Body of pancreas (tissue), 4 donors: ENCODE measurements at regions not wholly inside any gene's neighbourhood (a gene's known extent, or its start where the extent isn't known, plus 50 kb on each side); places are given as distances from the start of the nearest gene placed in this dataset.
A peak's percentile ranks its signal among the peaks of the same experiment; 100 is the strongest.

ENCODE experiments used
- ATAC-seq: fragments of 150-250 bp; one replicate; pipeline ENCODE4 v1.9.1; 2016
- DNase-seq, 4 donors: peaks; one replicate each; pipeline ENCODE4 v3.0.0-alpha.2; 2019
- H3K27ac ChIP-seq, 4 donors: fragments of 200-600 bp; sonication (generic); 1 replicate in 3 of 4; 2 replicates in 1 of 4; pipeline versions ENCODE4 v1.5.1 to v1.6.1; 2016 to 2019; ENCODE audit warnings: mild to moderate bottlenecking in 1 of 4, mixed read lengths in 1 of 4, moderate library complexity in 1 of 4
- H3K27me3 ChIP-seq, 2 donors: fragments of 200-600 bp; sonication (generic); one replicate each; pipeline ENCODE4 v1.6.0; 2016; ENCODE audit warnings: mild to moderate bottlenecking in 1 of 2
- H3K36me3 ChIP-seq, 2 donors: fragments of 200-600 bp; sonication (generic); replicated peaks in 1 of 2; 2 replicates each; pipeline ENCODE4 v1.5.1; 2016; ENCODE audit warnings: low read depth in 2 of 2; ENCODE audit not compliant: insufficient read depth in 1 of 2
- H3K4me1 ChIP-seq: fragments of 200-600 bp; sonication (generic); one replicate; pipeline ENCODE4 v1.6.0; 2016
- H3K4me3 ChIP-seq, 2 donors: fragments of 200-600 bp; sonication (generic); 1 replicate in 1 of 2; 2 replicates in 1 of 2; pipeline ENCODE4 v1.5.1; 2016 to 2019
- H3K9me3 ChIP-seq, 3 donors: fragments of 200-600 bp; sonication (generic); 1 replicate in 2 of 3; 2 replicates in 1 of 3; pipeline ENCODE4 v1.5.1; 2016
- CTCF ChIP-seq, 7 experiments: fragments of 450-650 bp in 4 of 7; fragments of 200-600 bp in 3 of 7; sonication (generic) in 3 of 7; IDR thresholded peaks; one replicate each; pipeline ENCODE4 v1.5.1; 2016 to 2019; ENCODE audit warnings: antibody characterized with exemption in 7 of 7
- POLR2A ChIP-seq, 3 donors: fragments of 450-650 bp; IDR thresholded peaks; one replicate each; pipeline ENCODE4 v1.6.1; 2016; ENCODE audit warnings: antibody characterized with exemption in 3 of 3, mild to moderate bottlenecking in 2 of 3
- WGBS, 2 donors: methylation state at CpG; one replicate each; pipeline ENCODE4 v1.1.5; 2017; 5-methylcytosine and 5-hydroxymethylcytosine counted together
- intact Hi-C: fragments of 100-400 bp; cut with DNase I; formaldehyde crosslinking; loops from one replicate; pipeline ENCODE4 v1.15.1; 2023

GRCh38 chr9:89705651-89706050 is 100.8 kb downstream of the GADD45G start:
- intact Hi-C loops: no loop called here
- H3K4me1 ChIP-seq: no peaks in the 10 kb centered on the region
- H3K36me3 ChIP-seq: no peaks in the 10 kb centered on the region
- TF ChIP-seq CTCF (IDR thresholded peaks at IDR 0.05) (no peak), POLR2A (IDR thresholded peaks at IDR 0.05) (no peak)
- WGBS, 2 donors: 0 to 35% methylated on average over 1 of the region's 1 CpG
- ATAC-seq (no peak), DNase-seq (no peak)
- H3K4me3 ChIP-seq: no peak overlapping the region
- no peak overlapping the region for H3K27ac ChIP-seq
- no peaks in the 10 kb centered on the region for H3K9me3 ChIP-seq
- no peaks in the 10 kb centered on the region for H3K27me3 ChIP-seq

DNA sequence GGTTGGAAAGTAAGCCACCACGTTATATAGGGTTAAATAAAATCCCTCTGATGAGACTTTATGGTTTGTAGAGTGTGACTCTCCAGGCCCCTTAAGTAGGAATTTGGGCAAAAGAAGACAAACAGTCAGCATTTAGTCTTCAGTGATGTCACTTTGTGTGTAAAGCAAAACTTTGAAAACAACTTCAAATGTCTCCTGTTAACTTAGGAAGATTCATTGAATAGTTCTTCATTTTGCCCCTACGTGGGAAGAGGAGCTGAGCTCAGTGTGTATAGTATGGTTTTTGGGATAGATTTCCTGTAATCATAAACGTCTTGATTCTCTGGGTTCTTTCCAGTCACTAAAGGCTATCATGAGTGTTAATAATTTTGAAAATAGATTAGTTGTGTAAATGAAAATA is 101.3 kb downstream of the GADD45G start:
- no peak for DNase-seq
- H3K36me3 ChIP-seq: no peaks in the 10 kb centered on the region
- no peak overlapping the region for H3K4me3 ChIP-seq
- no peaks in the 10 kb centered on the region for H3K27me3 ChIP-seq
- TF ChIP-seq CTCF (IDR thresholded peaks at IDR 0.05) (no peak), POLR2A (IDR thresholded peaks at IDR 0.05) (no peak)
- no peak overlapping the region for H3K27ac ChIP-seq
- no peaks in the 10 kb centered on the region for H3K9me3 ChIP-seq
- 58 to 66% methylated on average over 3 of the region's 3 CpGs for WGBS, 2 donors
- intact Hi-C loops: no loop called here
- no peaks in the 10 kb centered on the region for H3K4me1 ChIP-seq
- ATAC-seq: no peak

- no peak for ATAC-seq
- H3K4me3 ChIP-seq: no peak overlapping the region
- no peaks in the 10 kb centered on the region for H3K27me3 ChIP-seq
- no peak for TF ChIP-seq CTCF (IDR thresholded peaks at IDR 0.05)
- TF ChIP-seq POLR2A (IDR thresholded peaks at IDR 0.05): no peak
- H3K36me3 ChIP-seq: no peaks in the 10 kb centered on the region
- WGBS, 2 donors: 60 to 65% methylated on average over 5 of the region's 5 CpGs
- no peaks in the 10 kb centered on the region for H3K4me1 ChIP-seq
- intact Hi-C loops: no loop called here
- H3K9me3 ChIP-seq: no peaks in the 10 kb centered on the region
- DNase-seq: no peak
- no peak overlapping the region for H3K27ac ChIP-seq
Measured at GRCh38 chr9:89706731-89707191, 101.9 kb downstream of the GADD45G start.

DNA sequence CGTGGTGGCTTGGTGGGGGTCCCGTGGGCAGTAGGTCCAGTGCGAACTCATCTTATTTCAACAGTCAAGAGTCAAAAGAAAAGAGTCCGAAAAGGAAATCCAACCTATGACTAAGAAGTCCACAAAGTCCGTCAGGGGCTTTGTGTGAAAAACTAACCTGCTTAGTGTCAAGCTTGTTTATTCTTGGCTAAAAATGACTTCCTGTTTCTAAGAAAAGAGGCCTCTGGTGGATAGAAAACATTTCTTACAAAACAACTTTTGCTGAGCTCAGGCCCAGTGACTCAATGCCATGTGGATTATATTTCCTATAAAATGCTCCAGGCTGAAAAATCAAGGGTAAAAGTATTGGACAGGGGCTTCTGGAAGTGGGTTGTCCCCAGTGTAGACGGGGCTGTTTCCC is 105.9 kb downstream of the GADD45G start:
- no peaks in the 10 kb centered on the region for H3K9me3 ChIP-seq
- no peaks in the 10 kb centered on the region for H3K36me3 ChIP-seq
- no peaks in the 10 kb centered on the region for H3K4me1 ChIP-seq
- intact Hi-C loops: no loop called here
- 73 to 77% methylated on average over 6 of the region's 6 CpGs for WGBS, 2 donors
- TF ChIP-seq CTCF (IDR thresholded peaks at IDR 0.05) (no peak), POLR2A (IDR thresholded peaks at IDR 0.05) (no peak)
- H3K4me3 ChIP-seq: no peak overlapping the region
- no peaks in the 10 kb centered on the region for H3K27me3 ChIP-seq
- ATAC-seq: peak; percentile 33
- no peak overlapping the region for H3K27ac ChIP-seq
- peak in 1 of 4 donors; percentile 21 for DNase-seq

DNA sequence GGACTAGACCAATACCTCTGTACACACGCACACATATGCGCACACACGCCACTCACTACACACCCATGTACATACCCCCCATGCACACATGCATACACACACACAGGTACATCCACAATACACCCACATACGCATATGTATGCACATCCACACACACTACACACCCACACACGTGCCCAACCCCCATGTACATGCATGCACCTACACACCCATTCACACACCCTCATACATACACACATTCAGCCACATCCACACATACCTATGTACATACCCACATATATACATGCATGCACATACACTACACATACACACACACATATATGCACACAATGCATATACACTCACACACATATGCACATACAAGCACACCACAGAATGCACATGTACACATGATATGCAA is 107.1 kb downstream of the GADD45G start:
- no peaks in the 10 kb centered on the region for H3K9me3 ChIP-seq
- H3K27me3 ChIP-seq: no peaks in the 10 kb centered on the region
- no peaks in the 10 kb centered on the region for H3K4me1 ChIP-seq
- intact Hi-C loops: no loop called here
- DNase-seq (no peak), ATAC-seq (no peak)
- 41 to 68% methylated on average over 5 of the region's 5 CpGs for WGBS, 2 donors
- H3K4me3 ChIP-seq: no peak overlapping the region
- no peaks in the 10 kb centered on the region for H3K36me3 ChIP-seq
- no peak overlapping the region for H3K27ac ChIP-seq
- TF ChIP-seq CTCF (IDR thresholded peaks at IDR 0.05) (no peak), POLR2A (IDR thresholded peaks at IDR 0.05) (no peak)
